ENCODE measurements at regions not wholly inside any gene's neighbourhood (a gene's known extent, or its start where the extent isn't known, plus 50 kb on each side); places are given as distances from the start of the nearest gene placed in this dataset.

DNA sequence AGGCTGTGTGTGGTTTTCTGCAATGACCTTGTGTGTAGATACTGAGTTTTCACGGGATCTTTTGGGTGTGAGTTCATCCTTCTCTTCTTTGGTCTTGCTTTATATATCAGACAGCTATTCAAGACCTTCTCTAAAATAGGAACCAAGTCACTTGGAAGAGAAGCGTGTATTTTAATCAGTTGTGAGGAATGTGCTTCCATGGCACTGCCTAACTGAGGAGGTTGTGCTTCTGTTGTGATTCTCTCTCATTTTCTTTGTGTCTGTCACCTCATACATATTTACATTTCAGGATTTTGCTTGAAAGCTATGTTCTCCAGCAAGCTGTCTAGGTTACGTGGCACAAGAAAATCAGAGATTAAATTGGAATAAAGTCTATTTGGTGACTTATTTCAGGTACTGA is 428.7 kb downstream of the QKI start:
- Mint-ChIP-seq H3K9me3 (ENCODE audit: low read depth) (peaks cover 14% of the 10 kb centered on the region), H3K4me3 (no peak overlapping the region), H3K4me1 (no peaks in the 10 kb centered on the region), H3K36me3 (ENCODE audit: low read depth) (no peaks in the 10 kb centered on the region), H3K27me3 (no peaks in the 10 kb centered on the region), H3K27ac (no peak overlapping the region)
- CTCF ChIA-PET, result interaction anchor here (0.8 kb wide), 1 partner anchor 15 kb away, joined by 4 read pairs; no protein-coding TSS in a partner anchor
- POLR2A ChIA-PET, result no interaction called here
- ATAC-seq (no peak), DNase-seq (no peak)
- intact Hi-C loops (cut with DNase I, micrococcal nuclease), result no loop called here

DNA sequence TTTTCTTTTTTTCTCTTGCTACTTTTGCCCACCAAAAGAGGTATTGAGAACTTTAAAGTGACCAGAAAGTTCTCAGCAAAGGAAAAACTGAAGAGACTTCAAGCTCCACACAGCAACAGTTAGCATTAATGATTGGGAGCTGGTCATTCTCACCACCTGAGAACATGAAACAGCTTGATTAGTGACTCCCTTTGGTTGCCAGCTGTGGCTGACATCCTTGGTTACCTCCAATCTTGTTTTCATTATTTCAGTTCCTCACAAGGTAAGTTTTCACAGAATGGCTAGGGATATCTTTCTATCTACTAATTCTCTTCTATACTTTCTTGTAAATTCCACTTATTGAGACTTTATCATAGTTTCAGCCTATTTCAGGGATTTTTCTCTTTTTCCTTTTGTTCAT is 427.9 kb downstream of the QKI start:
- CTCF ChIA-PET, result no interaction called here
- H3K36me3 Mint-ChIP-seq (ENCODE audit: low read depth), result no peaks in the 10 kb centered on the region
- H3K9me3 Mint-ChIP-seq (ENCODE audit: low read depth), result peaks cover 14% of the 10 kb centered on the region
- ATAC-seq, result no peak
- peaks cover 4% of the 10 kb centered on the region for H3K27me3 Mint-ChIP-seq
- no peak for DNase-seq
- H3K4me3 Mint-ChIP-seq, result no peak overlapping the region
- H3K4me1 Mint-ChIP-seq, result no peaks in the 10 kb centered on the region
- POLR2A ChIA-PET, result no interaction called here
- intact Hi-C loops (cut with DNase I, micrococcal nuclease), result no loop called here
- H3K27ac Mint-ChIP-seq, result no peak overlapping the region

DNA sequence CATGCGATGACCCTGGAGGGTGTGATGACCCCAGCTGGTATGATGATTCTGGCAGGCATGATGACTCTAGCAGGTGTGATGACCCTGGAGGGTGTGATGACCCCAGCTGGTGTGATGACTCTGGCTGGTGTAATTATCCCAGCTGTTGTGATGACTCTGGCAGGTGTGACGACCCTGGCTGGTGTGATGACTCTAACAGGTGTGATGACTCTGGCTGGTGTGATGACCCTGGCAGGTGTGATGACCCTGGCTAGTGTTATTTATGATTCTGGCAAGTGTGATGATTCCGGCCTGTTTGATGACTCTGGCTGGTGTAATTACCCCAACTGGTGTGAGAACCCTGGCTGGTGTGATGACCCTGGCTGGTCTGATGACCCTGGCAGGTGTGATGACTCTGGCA is 427.2 kb downstream of the QKI start:
- Mint-ChIP-seq H3K9me3 (ENCODE audit: low read depth) (peaks cover 14% of the 10 kb centered on the region), H3K4me1 (no peaks in the 10 kb centered on the region), H3K4me3 (no peak overlapping the region), H3K27me3 (peaks cover 6% of the 10 kb centered on the region), H3K36me3 (ENCODE audit: low read depth) (no peaks in the 10 kb centered on the region), H3K27ac (no peak overlapping the region)
- no peak for DNase-seq
- intact Hi-C loops (cut with DNase I, micrococcal nuclease), result no loop called here
- no peak for ATAC-seq
- ChIA-PET CTCF (no interaction called here), POLR2A (no interaction called here)

DNA sequence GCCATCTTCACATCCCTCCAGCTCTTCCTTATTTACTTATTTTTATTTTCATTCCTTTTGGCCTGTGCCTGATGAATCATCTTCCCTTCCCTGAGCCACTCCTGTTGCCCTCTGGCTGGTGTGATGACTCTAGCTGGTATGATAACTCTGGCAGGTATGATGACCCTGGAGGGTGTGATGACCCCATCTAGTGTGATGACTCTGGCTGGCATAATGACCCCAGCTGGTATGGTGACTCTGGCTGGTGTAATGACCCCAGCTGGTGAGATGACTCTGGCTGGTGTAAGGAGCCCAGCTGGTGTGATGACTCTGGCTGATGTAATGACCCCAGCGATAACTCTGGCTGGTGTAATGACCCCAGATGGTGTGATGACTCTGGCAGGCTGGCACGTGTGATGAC is 426.8 kb downstream of the QKI start:
- intact Hi-C loops (cut with DNase I, micrococcal nuclease), result no loop called here
- Mint-ChIP-seq H3K4me1 (no peaks in the 10 kb centered on the region), H3K9me3 (ENCODE audit: low read depth) (peaks cover 14% of the 10 kb centered on the region), H3K27me3 (peaks cover 6% of the 10 kb centered on the region), H3K27ac (no peak overlapping the region), H3K4me3 (no peak overlapping the region), H3K36me3 (ENCODE audit: low read depth) (no peaks in the 10 kb centered on the region)
- POLR2A ChIA-PET, result no interaction called here
- ATAC-seq, result no peak
- CTCF ChIA-PET, result no interaction called here
- DNase-seq, result no peak

DNA sequence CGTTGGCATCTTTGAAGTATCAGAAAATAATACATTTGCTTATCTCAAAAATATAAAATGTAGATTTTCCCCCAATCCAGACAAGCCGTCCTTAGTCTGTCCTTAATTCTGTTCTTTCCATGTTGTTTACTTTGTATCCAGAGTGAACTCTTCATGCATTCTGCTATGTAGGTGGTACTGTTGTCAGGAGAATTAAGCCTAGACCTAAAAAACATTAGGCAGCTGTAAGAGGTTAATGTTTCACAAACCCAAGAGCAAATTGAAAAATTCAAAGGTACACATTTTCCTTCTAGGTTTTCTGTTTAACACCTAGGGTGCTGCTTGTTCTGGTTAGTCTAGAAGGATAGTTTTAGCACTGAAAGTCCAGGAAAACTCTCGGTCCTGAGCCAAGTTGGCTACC is 426.4 kb downstream of the QKI start:
- H3K4me3 Mint-ChIP-seq, result no peak overlapping the region
- H3K27me3 Mint-ChIP-seq, result peaks cover 6% of the 10 kb centered on the region
- H3K9me3 Mint-ChIP-seq (ENCODE audit: low read depth), result peaks cover 14% of the 10 kb centered on the region
- no peaks in the 10 kb centered on the region for H3K36me3 Mint-ChIP-seq (ENCODE audit: low read depth)
- ChIA-PET CTCF (no interaction called here), POLR2A (no interaction called here)
- intact Hi-C loops (cut with DNase I, micrococcal nuclease), result no loop called here
- DNase-seq (no peak), ATAC-seq (no peak)
- H3K27ac Mint-ChIP-seq, result no peak overlapping the region
- no peaks in the 10 kb centered on the region for H3K4me1 Mint-ChIP-seq

DNA sequence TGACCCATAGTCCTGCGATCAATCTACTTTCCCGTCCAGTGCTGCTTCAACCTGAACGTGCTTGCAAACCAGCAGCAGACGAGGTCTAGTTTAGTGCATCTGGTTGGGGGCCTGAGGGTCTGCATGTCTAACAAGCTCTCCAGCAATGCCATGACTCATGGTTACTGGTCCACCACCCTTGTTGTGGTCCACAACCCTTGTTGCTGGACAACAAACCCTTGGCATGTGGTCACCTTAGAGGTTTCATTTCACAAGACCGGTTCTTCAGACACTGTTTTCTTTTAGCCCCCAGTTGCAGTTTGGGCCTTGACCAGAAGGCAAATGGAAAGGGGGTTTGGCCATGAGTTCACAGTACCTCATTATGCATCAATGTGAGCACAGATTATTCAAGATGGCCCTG is 424.8 kb downstream of the QKI start:
- ATAC-seq (no peak), DNase-seq (no peak)
- Mint-ChIP-seq H3K27me3 (peaks cover 6% of the 10 kb centered on the region), H3K4me1 (no peaks in the 10 kb centered on the region), H3K9me3 (ENCODE audit: low read depth) (peaks cover 14% of the 10 kb centered on the region), H3K4me3 (no peak overlapping the region), H3K27ac (no peak overlapping the region), H3K36me3 (ENCODE audit: low read depth) (no peaks in the 10 kb centered on the region)
- CTCF ChIA-PET, result no interaction called here
- intact Hi-C loops (cut with DNase I, micrococcal nuclease), result no loop called here
- POLR2A ChIA-PET, result no interaction called here

DNA sequence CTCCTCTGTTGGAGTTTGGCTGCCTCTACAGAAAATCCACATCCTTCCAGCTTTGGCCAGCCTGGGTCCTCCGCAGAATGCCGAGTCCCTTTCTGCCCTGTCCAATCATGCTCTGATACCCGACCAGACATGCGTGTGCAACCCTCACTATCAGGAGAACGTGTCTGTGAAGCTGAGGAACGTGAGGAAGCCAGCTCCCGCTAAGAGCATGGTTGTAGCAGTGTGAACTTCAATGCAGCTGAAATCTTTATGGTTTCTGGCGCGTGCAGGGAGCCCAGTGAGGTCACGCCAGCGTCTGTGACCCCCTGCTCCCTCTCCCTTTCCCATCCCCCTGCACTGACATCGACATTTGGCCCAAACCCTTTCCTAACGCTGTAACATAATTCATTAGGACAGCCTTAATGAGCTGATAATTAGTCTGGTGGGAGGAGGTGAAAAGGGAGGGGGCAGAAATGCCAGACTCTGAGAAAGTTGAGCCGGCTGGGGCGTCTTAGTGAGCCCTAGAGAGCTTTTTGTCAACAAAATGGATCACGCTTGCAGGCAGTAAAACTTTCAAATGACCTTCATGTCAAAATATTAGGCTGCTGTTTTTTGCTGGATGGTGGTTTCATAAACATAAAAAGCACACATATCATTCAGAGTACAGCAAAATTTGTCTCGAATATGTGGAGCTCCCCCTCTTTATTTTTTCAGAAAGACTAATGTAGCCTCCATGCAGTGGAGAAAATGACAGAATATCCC is 423.3 kb downstream of the QKI start:
- no peak overlapping the region for H3K4me3 Mint-ChIP-seq
- intact Hi-C loops (cut with DNase I, micrococcal nuclease), result no loop called here
- no peak for ATAC-seq
- CTCF ChIA-PET, result no interaction called here
- no peaks in the 10 kb centered on the region for H3K36me3 Mint-ChIP-seq (ENCODE audit: low read depth)
- POLR2A ChIA-PET, result no interaction called here
- no peak for DNase-seq
- no peaks in the 10 kb centered on the region for H3K4me1 Mint-ChIP-seq
- H3K27ac Mint-ChIP-seq, result no peak overlapping the region
- peaks cover 12% of the 10 kb centered on the region for H3K9me3 Mint-ChIP-seq (ENCODE audit: low read depth)
- H3K27me3 Mint-ChIP-seq, result peaks cover 6% of the 10 kb centered on the region

DNA sequence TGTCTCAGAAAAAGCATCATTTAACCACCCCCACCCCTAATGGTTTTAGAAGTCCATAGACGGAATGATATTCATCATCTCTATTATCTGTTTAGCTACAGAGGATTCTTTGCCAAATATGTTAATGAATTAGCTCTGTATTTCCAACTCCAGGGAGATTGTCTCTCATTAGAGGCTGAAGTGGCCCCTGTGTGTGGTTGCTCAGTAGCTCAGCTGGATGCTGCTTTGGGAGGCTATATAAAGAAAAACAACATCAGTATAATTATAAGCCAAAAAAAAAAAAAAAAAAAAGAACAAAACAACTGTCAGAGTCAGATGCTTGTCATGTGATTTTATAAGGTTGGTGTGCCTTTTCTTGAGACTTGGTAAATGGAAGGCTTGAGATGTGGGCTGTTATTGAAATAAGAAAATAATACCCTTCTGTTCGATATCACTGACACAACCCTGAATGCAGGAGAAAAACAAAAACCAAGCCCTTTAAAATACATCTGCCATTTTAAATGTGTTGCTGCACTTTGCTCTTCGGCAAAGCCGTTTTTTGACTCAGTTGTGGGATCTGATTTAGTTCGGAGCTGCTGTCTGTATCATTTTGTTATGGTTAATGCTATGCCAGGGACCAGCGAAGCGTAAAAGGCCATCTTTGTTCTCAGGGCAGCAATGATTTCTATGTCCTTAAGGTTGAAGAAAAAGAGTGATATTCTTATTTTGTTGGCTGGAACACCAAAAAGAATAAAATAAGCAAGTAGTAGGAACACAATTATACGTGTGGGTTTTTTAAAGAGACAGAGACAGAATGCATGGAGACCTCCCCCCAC is 422.6 kb downstream of the QKI start:
- ATAC-seq, result no peak
- H3K27ac Mint-ChIP-seq, result no peak overlapping the region
- H3K27me3 Mint-ChIP-seq, result peaks cover 6% of the 10 kb centered on the region
- no peak for DNase-seq
- no peaks in the 10 kb centered on the region for H3K4me1 Mint-ChIP-seq
- H3K36me3 Mint-ChIP-seq (ENCODE audit: low read depth), result no peaks in the 10 kb centered on the region
- H3K9me3 Mint-ChIP-seq (ENCODE audit: low read depth), result peaks cover 10% of the 10 kb centered on the region
- intact Hi-C loops (cut with DNase I, micrococcal nuclease), result no loop called here
- no peak overlapping the region for H3K4me3 Mint-ChIP-seq
- ChIA-PET POLR2A (no interaction called here), CTCF (no interaction called here)

DNA sequence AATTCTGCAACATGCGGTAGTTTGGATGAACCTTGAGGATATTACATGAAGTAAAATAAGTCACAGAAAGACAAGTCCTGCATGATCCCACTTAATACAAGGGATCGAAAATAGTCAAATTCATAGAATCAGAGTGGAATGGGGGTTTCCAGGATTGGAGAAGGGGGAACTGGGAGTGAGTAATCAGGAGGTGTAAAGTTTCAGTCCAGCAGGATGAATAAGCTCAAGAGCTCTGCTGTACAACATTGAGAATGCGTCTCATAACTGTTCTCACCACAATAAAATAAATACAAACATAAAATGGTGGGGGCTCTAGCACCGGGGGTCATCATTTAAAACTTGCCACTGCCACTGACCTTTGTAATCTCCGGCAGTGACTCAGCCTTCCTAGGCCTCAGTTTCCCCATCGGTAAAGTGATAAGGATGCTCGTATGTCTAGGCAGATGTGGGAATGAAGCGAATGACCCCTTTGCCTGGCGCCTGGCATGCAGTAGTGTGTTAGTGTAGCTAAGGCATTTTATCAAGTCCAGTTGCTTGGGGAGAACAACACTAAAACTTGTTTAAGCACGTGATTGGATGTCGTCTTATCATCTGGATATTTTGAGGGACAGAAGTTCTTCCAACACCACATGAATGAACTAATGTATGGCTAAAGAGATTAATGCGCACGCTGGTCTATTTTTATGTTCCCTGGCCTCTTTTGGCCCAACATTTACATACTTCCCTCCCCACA is 421.1 kb downstream of the QKI start:
- Mint-ChIP-seq H3K4me3 (no peak overlapping the region), H3K9me3 (ENCODE audit: low read depth) (no peaks in the 10 kb centered on the region), H3K27me3 (peaks cover 6% of the 10 kb centered on the region), H3K4me1 (no peaks in the 10 kb centered on the region), H3K36me3 (ENCODE audit: low read depth) (no peaks in the 10 kb centered on the region), H3K27ac (no peak overlapping the region)
- DNase-seq, result no peak
- ChIA-PET POLR2A (no interaction called here), CTCF (no interaction called here)
- no peak for ATAC-seq
- intact Hi-C loops (cut with DNase I, micrococcal nuclease), result no loop called here

DNA sequence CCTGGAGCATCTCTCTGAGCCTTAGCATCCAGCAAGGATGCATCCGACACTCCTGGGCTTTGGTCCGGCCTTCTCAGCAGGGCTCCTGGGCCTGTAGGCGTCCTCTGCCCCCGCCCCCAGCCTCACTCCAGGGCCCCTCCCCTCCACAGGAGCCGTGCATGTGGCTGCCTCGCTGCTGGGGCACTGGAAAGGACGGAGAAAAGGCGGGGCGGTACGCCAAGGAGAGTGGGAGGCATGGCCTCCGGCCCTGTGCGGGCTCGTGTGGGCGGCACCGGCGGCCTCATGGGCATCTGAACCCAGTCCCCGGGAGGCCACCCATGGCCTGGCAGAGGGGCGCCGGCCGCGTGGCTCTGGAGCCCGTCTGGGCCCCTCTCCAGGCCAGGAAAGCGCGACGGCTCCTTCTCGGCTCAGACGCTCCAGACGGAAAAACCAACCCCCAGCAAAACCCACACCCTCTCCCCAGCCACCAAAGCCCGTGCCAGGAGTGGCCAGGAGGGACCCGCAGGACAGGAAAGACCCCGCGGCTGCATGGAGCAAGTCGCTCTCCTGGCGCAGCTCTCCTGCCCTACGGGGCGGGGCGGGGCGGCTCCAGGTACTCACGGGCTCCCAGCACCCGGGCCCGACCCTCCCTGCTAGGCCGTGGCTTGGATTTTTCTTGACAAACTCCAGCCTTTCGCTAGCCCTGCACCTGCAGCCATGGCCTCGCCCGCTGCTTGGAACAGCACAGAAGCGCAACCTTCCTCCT is 419.9 kb downstream of the QKI start:
- H3K27me3 Mint-ChIP-seq, result peaks cover 7% of the 10 kb centered on the region
- CTCF ChIA-PET, result no interaction called here
- H3K27ac Mint-ChIP-seq, result no peak overlapping the region
- H3K4me1 Mint-ChIP-seq, result no peaks in the 10 kb centered on the region
- ATAC-seq (no peak), DNase-seq (no peak)
- H3K4me3 Mint-ChIP-seq, result no peak overlapping the region
- no peaks in the 10 kb centered on the region for H3K36me3 Mint-ChIP-seq (ENCODE audit: low read depth)
- intact Hi-C loops (cut with DNase I, micrococcal nuclease), result no loop called here
- no peaks in the 10 kb centered on the region for H3K9me3 Mint-ChIP-seq (ENCODE audit: low read depth)
- POLR2A ChIA-PET, result no interaction called here

DNA sequence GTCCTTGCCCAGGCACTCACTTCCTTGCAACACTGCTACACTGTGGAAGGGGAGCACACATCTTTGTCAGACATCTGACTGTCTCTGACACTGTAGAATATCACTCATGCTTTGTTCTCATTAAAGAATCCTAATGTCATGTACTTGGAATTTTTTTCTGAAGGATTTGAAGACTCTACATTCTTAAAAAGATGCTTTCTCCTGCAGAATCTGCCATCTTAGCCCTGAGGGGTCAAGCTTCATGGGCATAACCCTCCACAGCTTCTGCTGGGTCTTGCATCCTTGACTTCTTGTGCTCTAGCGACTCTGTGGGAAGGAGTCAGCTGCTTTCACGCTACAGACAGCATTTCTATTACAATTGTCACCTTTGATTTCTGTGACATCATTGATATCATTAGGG is 417.2 kb downstream of the QKI start:
- H3K36me3 Mint-ChIP-seq (ENCODE audit: low read depth), result no peaks in the 10 kb centered on the region
- ChIA-PET CTCF (no interaction called here), POLR2A (no interaction called here)
- H3K9me3 Mint-ChIP-seq (ENCODE audit: low read depth), result no peaks in the 10 kb centered on the region
- intact Hi-C loops (cut with DNase I, micrococcal nuclease), result no loop called here
- DNase-seq (no peak), ATAC-seq (no peak)
- peaks cover 5% of the 10 kb centered on the region for H3K27me3 Mint-ChIP-seq
- no peaks in the 10 kb centered on the region for H3K4me1 Mint-ChIP-seq
- H3K4me3 Mint-ChIP-seq, result no peak overlapping the region
- no peak overlapping the region for H3K27ac Mint-ChIP-seq

Measured in activated CD4-positive, alpha-beta T cell treated with anti-CD3 and anti-CD28 coated beads for 36 hours (primary cell).